NCI-H1930 (cell line): ENCODE measurements at regions not wholly inside any gene's neighbourhood (a gene's known extent, or its start where the extent isn't known, plus 50 kb on each side); places are given as distances from the start of the nearest gene placed in this dataset.
"Not testable (repeated sequence)": the region's sequence is repeated elsewhere in the genome, so short reads cannot be mapped to it uniquely, and the experiment has no call there.

Experiments
- DNase-seq, 2 experiments: peaks; one replicate each; lab custom pipeline; 2025; lab: John Stamatoyannopoulos, UW

DNA sequence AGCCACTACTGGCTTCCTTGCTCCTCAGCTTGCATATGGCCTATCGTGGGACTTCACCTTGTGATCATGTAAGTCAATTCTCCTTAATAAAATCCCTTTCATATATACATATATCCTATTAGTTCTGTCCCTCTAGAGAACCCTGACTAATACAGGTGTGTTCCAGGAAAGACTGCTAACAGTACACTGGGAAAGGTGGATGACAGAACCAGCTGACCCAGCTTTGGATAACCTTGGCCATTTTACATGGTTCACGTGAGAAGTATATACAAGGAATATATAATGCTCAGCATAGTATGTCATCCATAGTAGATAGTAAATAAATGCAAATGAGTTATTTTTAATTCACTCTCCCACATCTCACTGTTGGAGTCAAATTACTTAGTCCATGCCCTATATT lies 1003.5 kb downstream of the SORCS3 start:
- no peak for DNase-seq

DNA sequence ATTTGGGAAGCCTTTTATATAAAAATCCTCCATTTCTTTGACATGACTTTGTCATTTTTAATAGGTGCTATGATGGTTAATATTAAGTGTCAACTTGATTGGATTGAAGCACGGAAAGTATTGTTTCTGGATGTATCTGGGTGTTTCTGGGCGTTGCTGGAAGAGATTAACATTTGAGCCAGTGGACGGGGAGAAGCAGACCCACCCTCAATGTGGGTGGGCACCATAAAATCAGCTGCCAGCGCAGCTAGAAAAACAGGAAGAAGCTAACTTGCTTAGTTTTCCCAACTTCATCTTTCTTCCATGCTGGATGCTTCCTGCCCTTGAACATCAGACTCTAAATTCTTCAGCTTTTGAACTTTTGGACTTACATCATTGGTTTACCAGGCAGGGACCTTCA lies 1003.0 kb downstream of the SORCS3 start:
- DNase-seq: no peak

DNA sequence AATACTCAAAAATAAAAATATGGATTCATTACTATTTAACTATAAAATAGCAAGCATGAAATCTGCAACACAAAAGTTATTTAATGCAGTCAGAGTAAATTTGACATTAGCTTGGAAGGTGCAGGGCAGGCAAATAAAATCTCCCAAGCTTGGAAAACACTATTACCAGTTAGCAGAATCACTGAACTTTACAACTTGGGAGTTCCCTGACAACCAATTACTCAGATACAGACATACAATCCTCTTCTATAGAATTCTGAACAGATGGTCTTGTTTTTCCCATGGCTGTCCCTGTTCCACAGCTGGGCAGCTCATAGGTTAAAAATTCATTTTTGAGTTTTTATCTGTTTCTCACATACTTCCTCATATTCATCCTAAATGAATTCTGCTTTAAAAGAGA lies 1002.6 kb downstream of the SORCS3 start:
- DNase-seq: no peak

DNA sequence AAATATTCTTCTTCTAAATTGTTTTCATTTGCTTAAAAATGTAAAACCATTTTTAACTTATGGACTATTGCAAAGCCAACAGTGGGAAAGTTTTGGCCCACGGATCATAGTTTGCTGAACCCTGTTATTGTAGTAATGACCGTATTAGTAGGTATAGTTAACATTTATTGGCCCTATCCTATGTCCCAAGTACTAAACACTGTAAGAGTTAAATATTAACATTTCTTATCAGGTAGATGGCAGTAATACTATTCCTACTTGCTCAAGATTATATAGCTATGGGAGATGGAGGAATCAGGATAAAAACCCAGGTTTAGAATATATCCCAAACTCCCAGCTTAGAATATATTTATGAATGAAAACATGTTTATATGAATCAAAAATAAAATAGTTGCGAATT lies 993.2 kb downstream of the SORCS3 start:
- no peak for DNase-seq

DNA sequence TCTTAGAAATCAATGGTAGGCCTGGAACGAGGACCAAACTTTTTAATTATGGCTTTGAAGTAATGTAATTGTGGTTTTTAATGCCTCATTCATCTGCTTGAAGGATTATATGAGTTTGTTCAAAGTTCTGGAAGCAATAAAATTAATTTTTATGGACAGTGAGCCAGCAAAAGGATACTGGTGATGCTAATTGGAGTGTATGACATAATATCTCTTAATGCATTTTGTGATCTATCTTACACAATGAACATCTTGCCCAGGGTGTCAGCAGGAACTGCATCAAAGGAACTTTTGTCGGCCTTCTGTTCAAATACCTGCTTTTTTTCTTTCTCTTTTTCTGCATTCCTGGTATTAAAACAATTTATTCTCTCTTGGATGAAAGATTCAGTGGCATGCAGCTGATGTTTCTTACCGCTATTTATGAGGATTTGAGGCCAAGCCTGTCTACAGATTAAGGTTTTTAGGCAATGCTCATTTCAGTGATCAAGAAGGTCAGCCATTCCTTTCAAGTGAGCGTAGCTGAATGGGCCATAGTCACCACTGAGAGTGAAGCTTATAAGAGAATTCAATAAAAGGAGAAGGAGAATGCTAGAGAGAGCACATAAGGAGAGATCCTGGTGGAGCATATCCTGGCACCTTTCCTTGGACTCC lies 974.8 kb downstream of the SORCS3 start:
- DNase-seq: no peak

DNA sequence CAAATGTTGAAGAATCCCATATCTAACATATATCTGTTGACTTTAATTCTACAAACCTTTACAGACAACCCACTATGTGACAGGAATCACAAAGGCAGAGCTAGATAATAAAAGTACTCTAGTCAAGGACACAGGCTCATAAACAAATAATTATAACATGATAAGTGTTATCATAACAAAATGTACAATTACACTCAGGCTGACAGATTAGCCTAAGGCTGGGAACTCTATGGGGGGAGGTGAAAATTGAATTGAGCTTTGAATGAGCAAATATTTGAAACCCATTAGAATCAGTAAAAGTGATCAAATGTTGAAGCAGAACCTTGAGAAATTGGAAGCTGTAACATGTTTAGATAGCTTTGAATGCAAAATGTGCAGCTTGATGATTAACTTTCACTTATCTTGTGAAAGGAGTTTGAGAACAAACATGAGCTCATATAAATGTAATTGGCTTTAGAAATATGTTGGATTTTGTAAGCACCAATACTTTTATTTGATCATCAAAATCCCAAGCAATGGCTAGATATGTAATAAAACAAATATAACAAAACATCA lies 970.2 kb downstream of the SORCS3 start:
- no peak for DNase-seq

DNA sequence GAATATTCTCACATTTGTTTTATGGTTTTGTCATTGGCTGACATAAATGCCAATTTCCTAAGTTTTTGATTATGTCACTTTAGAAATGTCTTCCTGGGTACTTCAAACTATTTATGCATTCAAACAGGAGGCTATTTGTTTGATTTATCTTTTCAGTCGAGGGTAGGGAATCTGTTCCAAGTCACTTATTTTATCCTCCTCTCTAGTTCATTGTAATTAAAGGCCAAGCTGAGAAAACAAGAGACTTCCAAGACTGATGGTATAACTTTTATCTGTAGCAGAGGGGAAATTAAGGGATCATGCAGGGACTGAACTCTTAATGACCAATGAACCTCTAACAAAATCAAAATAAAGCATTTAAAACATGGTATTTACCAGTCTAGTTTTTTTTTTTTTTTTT lies 968.4 kb downstream of the SORCS3 start:
- no peak for DNase-seq

DNA sequence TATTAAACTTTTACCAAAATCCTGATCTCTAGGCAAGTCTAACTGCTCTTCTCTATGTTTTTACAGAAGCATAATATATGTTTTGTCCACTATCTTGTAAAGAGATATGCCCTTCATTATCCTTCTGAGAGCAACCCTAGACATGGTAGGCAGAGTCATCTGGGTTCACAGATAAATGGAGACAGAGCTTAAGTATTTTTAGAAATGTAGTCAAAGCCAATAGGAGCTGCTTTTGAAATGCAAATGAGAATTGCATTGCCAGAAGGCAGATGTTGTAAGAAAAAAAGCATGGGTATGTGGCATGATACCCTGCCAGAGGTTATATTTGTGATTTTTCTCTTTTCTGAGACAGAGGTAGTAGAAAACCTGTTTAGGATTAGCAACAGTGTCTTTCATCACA lies 964.8 kb downstream of the SORCS3 start:
- no peak for DNase-seq

DNA sequence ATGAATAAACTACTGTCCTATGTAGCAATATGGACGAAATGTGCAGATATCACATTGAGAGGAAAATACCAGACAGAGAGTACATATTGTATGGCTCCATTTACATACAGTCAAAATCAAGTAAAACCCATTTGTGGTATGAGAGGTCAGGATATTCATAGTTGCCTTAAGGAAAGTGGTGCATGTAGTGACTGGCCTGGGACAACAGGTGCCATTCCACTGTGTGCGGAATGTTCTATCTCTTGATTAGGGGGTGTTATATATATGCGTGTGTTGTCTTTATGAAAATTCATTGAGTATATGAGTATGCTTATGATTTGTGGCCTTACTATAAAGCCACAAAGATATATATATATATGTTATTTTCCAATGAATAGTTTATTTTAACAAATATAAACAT lies 964.0 kb downstream of the SORCS3 start:
- DNase-seq: no peak

DNA sequence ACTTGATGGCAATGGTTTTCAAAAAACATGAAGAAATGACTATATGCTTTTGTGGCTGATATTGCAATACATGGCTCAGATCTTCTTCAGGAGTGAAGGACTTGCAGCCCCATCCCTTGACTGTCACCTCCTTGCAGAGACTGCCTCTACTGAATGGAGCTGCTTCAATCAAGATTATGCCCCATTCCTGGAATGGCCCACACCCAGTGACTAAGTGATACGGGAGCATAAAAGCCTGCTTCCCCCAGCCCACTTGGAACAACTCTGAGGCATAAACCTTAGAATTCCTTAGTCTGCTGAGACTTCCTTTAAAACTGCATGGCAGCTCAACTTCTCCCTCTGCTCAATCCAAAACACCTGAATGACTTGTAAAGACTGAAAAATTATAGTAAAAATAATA lies 957.1 kb downstream of the SORCS3 start:
- DNase-seq: no peak

DNA sequence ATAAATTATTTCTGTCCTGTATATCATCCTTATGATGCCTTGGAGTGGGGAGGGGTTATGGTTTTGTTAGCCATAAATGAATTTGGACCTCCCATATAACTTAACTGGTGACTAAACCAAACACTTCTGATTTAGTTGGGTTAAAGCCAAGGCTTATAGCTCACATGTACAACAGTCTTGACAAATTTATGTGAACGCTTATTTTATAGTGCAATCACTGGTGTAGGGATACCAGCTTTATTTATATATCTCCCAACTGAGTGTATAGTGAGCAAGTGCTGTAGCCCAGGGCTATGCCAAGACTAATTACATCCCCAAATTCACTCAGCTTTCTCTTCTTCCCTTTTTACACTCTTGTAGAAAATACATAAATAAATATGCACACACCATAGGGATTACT lies 956.2 kb downstream of the SORCS3 start:
- DNase-seq: no peak

DNA sequence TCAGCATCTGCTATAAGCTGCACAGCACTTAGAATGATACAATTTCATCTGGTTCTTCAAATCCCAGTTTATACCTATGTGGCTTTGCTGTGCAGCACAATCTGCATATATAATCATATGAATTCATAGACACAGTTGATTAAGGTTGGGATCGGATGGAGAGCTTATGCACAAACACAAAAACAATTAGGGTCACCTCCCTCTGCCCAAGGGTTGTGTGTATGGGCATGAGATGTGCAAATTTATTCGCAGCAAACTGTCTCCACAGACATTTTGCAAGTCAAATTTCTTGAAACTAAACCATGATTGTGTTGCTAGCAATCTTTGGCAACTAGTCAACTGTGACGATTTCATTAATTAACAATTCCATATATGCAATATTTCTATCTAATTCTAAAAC lies 955.7 kb downstream of the SORCS3 start:
- no peak for DNase-seq

DNA sequence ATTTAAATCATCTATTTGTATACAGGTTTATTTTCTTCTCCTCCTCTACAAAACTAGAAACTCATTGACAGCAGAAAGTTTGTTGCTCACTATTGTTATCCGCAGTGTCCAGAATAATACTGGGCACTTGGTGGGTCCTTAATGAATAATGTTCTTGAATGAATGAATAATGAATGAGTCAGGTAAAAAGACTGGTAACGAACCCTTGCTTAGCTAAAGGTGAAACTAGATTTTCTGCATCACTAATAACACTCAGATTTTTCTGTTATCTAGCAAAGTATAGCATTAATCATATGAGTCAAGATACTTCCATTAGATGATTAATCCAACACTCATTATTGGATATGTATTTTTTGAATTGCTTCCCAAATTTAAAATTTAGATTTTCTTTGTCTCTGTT lies 953.2 kb downstream of the SORCS3 start:
- DNase-seq: no peak

DNA sequence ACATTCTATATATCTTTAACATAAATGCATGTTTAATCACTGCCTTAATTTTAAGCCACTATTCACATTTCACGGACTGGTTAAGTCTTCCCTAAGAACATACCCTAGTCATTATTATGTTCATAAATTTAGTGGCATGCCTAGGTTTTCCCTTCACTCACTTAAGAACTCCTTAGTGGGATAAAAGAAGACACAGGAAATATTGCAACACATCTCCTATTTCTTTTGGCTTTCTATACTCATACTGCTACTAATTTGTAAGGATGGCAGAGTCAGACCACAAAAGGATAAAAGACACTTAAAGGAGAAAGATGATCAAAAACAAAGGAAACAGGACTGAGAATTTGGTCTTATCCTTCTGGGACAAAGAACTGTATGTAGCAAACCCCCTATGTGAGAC lies 951.4 kb downstream of the SORCS3 start:
- DNase-seq: no peak

DNA sequence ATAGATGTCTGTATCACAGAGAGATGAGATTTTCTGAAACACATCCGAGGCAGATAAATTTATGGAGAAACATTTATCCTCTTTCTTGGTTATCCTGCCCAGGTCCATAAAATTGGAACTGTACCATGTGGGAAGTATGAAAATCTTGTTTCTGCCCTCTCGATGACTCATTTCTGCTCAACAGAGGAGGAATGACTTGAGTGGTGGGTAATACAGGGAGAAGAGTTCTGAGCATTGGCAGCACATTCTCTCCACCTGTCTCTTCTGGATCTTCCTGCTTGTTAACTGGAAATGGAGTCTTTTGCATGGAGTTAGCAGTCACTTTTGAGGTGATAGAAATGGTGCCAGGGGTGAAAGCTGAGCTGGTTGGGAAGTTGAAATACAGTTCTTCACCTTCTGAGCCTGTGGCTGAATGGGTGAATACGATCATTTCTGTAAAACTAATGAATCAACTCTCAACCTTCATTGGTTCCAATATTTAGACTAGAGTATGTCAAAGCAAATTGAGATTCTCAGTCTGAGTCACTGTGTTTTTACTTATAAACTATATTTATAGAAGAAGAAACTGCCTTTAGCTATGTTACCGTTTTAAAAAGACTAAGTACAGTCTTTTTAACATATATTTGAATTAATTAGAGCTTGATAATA lies 945.5 kb downstream of the SORCS3 start:
- DNase-seq: no peak

DNA sequence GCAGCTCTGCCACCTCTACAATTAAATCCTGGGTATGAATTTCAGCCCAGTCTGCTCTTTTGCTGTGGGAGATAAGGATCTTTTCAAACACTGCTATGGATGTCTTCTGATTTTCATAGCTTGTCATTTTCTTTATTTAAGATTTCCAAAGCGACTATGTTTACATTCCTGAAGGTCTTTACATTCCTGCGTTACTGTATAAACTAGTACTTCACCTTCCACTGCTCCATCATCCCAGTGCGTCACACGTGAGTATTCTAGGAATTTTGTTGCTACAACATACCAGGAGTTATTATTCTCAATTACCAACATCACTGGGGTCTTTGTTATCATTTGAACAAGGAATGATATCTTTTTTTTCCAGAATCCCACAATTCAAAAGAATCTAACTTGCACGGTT lies 944.7 kb downstream of the SORCS3 start:
- DNase-seq: no peak

DNA sequence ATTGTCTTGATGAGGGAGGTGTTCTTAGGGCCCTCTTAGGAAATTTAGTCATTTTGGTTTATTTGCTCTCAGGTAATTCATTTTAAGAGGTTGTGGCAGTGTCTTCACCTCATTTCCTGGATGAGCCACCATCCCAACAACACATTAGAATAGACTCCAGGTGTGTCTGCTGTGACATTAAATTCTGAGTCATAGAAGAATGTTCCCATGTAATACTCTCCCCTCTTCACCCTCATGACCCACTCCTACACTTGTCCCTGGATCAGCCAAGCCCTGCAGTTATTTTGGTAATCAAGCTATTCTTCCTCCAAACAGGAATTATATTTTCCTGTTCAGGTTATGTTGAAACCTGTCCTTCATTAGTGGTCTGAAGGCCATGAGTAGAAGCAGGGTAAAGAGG lies 944.1 kb downstream of the SORCS3 start:
- DNase-seq: no peak

DNA sequence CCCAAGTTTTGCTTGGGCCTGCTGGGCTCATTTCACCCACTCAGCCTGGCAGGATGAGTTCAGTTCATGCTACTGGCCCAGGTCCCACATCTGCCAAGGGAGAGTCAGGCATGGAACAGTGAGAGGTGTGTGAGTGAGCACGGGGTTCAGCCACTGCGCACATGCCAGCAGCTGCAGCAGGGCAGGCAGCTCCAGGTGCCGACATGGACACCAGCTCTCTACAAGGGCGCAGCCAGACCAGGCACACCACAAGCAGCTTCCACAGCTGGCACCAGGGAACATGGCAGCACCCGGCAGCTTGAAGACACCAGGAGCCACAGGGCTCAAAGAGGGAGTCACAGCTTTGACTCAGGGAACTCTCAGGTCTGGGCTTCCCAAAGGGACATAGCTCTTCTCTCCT lies 938.0 kb downstream of the SORCS3 start:
- DNase-seq: no peak

DNA sequence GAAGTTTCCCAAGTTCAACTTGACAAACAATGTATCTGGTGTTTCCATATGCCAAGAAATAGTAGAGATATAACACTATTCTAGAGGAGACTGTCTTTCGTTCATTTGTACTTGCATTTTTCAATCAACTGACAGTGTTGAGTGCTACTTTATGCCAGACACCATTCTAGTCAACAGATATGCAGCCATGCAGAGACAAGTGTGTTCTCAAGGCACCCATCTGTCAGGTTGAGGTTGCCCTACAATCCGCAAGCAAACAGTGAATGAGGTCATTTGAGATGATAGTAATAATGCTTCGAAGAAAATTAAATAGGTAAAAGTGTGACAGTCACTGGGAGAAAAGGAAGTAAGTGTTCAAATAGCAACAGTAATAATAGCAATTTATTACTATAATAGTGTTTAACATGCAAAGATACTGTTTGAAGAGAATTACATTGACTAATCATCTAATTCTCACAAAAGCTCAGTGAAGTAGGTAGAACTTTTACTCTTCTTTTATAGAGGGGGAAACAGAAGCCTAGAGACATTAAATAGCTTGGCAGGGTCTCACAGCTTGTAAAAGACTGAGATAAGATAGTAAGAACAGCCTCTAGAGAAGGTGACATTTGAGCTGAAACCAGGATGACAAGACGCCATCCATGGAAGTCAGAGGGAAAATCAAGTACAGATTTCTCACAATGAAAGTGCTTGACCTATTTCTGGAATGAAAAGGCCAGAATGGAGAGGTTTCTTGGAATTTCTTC lies 936.9 kb downstream of the SORCS3 start:
- no peak for DNase-seq

DNA sequence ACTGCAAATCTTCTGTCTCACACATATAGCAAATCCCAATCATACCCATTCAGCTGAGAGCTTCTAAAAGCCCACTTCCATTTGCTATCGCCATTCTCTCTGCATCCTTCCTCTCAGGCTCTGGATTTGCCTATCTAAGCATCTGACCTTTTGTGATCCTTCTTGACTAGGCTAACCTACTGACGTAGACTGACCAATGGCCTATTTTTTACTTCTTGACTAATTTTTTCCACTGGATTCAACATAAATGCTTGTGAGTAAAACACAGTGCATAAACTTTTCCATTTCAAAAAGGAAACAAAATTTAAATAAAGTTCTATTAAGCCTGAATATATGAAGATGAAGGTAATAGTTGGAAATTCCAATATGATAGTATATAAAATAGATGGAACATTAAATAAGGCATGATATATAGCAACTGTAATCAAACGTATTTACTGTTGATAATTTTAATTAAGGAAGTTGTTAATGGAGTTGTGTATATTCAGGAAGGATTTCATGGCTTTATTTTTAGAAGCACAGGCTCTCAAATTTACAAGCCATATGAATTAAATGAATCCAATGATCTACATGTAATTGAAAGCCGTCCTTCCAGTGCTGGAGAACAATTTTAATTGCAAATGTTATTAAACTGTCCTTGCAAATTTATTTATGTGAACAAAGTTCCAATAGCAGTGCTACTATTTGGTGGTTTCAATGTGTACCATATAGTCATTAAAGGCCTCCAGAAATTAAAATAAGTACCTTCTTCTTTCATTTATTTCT lies 918.4 kb downstream of the SORCS3 start:
- DNase-seq: no peak

DNA sequence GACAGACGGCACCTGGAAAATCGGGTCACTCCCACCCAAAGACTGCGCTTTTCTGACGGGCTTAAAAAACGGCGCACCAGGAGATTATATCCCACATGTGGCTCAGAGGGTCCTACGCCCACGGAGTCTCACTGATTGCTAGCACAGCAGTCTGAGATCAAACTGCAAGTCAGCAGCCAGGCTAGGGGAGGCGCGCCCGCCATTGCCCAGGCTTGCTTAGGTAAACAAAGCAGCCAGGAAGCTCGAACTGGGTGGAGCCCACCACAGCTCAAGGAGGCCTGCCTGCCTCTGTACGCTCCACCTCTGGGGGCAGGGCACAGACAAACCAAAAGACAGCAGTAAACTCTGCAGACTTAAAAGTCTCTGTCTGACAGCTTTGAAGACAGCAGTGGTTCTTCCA lies 909.4 kb downstream of the SORCS3 start:
- not testable (repeated sequence) for DNase-seq

DNA sequence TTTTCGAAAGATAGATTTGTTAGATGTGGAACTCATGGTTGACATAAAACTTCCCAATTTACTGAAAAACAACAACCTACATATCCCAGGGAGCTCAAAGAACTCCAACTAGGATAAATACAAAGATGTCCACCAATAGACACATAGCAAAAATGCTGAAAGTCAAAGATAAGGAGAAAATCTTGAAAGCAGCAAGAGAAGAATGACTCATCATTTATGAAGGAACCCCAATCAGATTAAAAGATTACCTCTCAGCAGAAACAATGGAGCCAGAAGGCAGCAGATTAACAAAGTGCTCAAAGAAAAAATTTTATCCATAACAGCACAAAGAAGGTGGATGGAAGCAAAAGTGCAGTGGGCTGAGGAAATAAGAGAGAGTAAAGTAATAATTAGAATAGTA lies 908.6 kb downstream of the SORCS3 start:
- no peak for DNase-seq
